ENCODE measurements at regions not wholly inside any gene's neighbourhood (a gene's known extent, or its start where the extent isn't known, plus 50 kb on each side); places are given as distances from the start of the nearest gene placed in this dataset.
"Not testable (repeated sequence)": the region's sequence is repeated elsewhere in the genome, so short reads cannot be mapped to it uniquely, and the experiment has no call there.

DNA sequence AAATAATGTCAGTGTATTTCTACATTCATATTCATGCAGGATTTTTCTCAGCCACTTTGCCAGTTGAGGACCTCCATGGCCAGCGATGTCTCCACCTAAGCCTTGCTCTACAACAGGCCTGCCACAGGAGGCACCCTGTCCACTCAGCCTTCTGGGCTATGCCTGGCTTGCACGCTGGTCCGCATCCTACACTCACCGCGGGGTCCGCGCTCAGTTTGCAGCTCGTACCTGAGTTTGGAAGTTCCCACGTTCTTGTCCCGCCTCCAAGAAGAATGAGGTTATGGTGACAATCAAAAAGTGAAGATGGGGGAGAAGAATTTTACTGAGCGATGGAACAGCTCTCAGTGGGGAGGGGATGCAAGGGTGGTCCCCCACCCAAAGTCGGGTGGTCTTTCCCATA is 93.6 kb upstream of the GRIK1 start:
- no peak for ATAC-seq
- no peaks in the 10 kb centered on the region for H3K4me1 ChIP-seq
- WGBS, 2 donors: 93% methylated on average over 12 of the region's 12 CpGs
- no peaks in the 10 kb centered on the region for H3K36me3 ChIP-seq
- peaks cover 0 to 12% (median 0%) of the 10 kb centered on the region in 11 donors for H3K9me3 ChIP-seq
- intact Hi-C loops (cut with DNase I): no loop called here
- H3K4me3 ChIP-seq: no peak overlapping the region
- H3K27ac ChIP-seq: no peak overlapping the region
- DNase-seq: no peak
- TF ChIP-seq, protein P1, sequence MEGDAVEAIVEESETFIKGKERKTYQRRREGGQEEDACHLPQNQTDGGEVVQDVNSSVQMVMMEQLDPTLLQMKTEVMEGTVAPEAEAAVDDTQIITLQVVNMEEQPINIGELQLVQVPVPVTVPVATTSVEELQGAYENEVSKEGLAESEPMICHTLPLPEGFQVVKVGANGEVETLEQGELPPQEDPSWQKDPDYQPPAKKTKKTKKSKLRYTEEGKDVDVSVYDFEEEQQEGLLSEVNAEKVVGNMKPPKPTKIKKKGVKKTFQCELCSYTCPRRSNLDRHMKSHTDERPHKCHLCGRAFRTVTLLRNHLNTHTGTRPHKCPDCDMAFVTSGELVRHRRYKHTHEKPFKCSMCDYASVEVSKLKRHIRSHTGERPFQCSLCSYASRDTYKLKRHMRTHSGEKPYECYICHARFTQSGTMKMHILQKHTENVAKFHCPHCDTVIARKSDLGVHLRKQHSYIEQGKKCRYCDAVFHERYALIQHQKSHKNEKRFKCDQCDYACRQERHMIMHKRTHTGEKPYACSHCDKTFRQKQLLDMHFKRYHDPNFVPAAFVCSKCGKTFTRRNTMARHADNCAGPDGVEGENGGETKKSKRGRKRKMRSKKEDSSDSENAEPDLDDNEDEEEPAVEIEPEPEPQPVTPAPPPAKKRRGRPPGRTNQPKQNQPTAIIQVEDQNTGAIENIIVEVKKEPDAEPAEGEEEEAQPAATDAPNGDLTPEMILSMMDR (IDR thresholded peaks at IDR 0.05): no peak
- H3K27me3 ChIP-seq: no peaks in the 10 kb centered on the region

DNA sequence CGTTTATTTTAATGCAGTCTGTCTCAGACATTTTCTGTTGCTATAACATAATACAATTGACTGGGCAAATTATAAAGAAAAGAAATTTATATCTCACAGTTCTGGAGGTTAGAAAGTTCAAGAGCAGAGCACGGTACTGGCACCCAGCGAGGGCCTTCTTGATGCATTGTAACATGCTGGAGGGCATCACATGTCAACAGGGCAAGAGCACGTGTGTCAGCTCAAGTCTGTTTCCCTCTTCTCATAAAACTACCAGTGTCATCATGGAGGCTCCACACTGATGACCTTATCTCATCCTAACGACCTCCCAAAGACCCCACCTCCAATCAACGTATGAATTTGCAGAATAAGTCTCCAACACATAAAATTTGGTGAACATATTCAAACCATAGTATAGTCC is 90.6 kb upstream of the GRIK1 start:
- intact Hi-C loops (cut with DNase I): no loop called here
- WGBS, 2 donors: 62 to 69% methylated on average over 6 of the region's 6 CpGs
- Histone ChIP-seq H3K36me3 (no peaks in the 10 kb centered on the region), H3K4me3 (no peak overlapping the region), H3K27me3 (no peaks in the 10 kb centered on the region), H3K9me3 (peaks cover 0 to 12% (median 0%) of the 10 kb centered on the region in 11 donors), H3K27ac (no peak overlapping the region), H3K4me1 (no peaks in the 10 kb centered on the region)
- ATAC-seq (no peak), DNase-seq (no peak)
- TF ChIP-seq, protein P1 (IDR thresholded peaks at IDR 0.05): no peak

DNA sequence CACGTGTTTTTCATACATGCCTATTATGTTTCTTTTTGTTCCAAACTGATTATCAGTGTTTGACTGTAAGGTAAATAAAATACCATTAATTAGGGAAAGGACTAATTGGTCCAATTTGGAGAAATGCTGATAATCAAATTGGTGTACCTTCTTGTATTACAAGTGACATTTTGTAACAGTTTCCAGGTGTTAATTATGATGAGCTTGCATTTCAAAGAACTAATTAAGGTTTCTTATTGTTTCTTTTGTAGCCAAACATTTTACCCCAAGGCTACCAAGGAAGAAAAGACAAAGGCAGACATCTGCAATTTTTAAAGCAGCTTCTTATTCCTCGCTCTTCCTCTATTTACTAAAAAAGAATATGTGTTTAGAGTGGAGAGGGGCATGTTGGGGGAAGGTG is 88.7 kb upstream of the GRIK1 start:
- Histone ChIP-seq H3K4me1 (no peaks in the 10 kb centered on the region), H3K4me3 (no peak overlapping the region), H3K9me3 (peaks cover 0 to 7% (median 0%) of the 10 kb centered on the region in 11 donors), H3K27ac (no peak overlapping the region), H3K36me3 (no peaks in the 10 kb centered on the region), H3K27me3 (no peaks in the 10 kb centered on the region)
- intact Hi-C loops (cut with DNase I): no loop called here
- ATAC-seq (no peak), DNase-seq (no peak)
- WGBS, 2 donors: 70 to 77% methylated on average over 2 of the region's 2 CpGs
- TF ChIP-seq, protein P1 (IDR thresholded peaks at IDR 0.05): no peak

DNA sequence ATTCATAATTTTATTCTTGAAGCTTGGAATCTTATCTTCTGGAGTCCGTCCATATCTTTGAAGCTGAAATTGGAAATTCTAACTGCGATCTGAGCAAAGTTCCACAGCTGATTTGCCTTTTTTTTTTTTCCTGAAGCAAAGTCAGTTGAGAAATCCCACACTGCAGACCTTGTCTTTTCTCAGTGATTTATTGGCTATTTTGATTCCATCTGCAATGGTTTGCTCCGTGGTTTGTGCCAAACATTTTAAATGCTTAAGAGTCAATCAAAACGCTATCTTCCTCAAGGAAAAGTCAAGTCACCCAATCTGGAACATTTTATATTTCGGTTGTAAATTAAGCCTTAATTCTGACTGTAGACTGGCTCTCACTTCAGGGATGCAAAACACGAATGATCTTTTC is 88.2 kb upstream of the GRIK1 start:
- Histone ChIP-seq H3K36me3 (no peaks in the 10 kb centered on the region), H3K9me3 (peaks cover 0 to 3% (median 0%) of the 10 kb centered on the region in 11 donors), H3K4me1 (no peaks in the 10 kb centered on the region), H3K27me3 (no peaks in the 10 kb centered on the region), H3K4me3 (no peak overlapping the region), H3K27ac (no peak overlapping the region)
- intact Hi-C loops (cut with DNase I): no loop called here
- ATAC-seq (no peak), DNase-seq (no peak)
- TF ChIP-seq, protein P1 (IDR thresholded peaks at IDR 0.05): no peak
- 59 to 67% methylated on average over 6 of the region's 6 CpGs for WGBS, 2 donors

DNA sequence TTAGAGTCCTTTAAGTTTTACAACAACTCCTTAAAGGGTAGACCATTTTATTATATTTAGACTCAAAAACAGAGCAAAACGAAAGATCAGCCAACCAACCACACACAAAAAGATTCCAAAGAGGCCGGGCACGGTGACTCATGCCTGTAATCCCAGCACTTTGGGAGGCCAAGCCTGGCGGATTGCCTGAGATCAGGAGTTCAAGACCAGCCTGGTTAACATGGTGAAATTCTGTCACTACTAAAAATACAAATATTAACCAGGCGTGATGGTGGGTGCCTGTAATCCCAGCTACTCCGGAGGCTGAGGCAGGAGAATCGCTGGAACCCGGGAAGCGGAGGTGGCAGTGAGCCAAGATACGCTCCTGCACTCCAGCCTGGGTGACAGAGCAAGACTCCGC is 83.3 kb upstream of the GRIK1 start:
- H3K27me3 ChIP-seq; intact Hi-C loops (cut with DNase I); H3K4me3 ChIP-seq; H3K36me3 ChIP-seq; H3K4me1 ChIP-seq; H3K9me3 ChIP-seq; H3K27ac ChIP-seq; ATAC-seq; DNase-seq: not testable (repeated sequence)
- 73 to 81% methylated on average over 11 of the region's 11 CpGs for WGBS, 2 donors

Measured in heart right ventricle (tissue), 16 donors.